ENCODE measurements at regions not wholly inside any gene's neighbourhood (a gene's known extent, or its start where the extent isn't known, plus 50 kb on each side); places are given as distances from the start of the nearest gene placed in this dataset.

DNA sequence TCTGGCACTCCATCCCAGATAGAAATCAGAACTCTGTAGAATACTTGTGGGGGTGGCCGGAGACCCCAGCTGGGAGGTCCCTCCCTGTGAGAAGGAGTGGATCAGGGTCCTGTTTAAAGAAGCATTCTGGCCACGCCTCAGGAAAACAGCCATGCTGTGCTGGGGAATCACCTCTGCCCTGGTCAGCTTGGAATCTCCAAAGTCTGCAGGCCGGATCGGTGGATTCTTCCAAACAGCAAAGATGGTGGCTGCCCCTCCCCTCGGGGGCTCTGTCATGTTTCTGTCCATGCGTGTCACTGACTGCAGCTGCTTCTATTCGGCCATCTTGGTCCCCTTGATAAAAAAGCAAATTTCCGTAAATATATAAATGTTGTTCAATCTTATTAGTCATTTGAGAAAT lies 365.9 kb downstream of the JRKL start:
- TF ChIP-seq, protein P1, sequence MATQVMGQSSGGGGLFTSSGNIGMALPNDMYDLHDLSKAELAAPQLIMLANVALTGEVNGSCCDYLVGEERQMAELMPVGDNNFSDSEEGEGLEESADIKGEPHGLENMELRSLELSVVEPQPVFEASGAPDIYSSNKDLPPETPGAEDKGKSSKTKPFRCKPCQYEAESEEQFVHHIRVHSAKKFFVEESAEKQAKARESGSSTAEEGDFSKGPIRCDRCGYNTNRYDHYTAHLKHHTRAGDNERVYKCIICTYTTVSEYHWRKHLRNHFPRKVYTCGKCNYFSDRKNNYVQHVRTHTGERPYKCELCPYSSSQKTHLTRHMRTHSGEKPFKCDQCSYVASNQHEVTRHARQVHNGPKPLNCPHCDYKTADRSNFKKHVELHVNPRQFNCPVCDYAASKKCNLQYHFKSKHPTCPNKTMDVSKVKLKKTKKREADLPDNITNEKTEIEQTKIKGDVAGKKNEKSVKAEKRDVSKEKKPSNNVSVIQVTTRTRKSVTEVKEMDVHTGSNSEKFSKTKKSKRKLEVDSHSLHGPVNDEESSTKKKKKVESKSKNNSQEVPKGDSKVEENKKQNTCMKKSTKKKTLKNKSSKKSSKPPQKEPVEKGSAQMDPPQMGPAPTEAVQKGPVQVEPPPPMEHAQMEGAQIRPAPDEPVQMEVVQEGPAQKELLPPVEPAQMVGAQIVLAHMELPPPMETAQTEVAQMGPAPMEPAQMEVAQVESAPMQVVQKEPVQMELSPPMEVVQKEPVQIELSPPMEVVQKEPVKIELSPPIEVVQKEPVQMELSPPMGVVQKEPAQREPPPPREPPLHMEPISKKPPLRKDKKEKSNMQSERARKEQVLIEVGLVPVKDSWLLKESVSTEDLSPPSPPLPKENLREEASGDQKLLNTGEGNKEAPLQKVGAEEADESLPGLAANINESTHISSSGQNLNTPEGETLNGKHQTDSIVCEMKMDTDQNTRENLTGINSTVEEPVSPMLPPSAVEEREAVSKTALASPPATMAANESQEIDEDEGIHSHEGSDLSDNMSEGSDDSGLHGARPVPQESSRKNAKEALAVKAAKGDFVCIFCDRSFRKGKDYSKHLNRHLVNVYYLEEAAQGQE (IDR thresholded peaks at IDR 0.05; ENCODE audit: unreplicated experiment): no peak
- TF ChIP-seq POLR2AphosphoS5 (IDR thresholded peaks at IDR 0.05; ENCODE audit: low read depth) (no peak), JUNB (IDR thresholded peaks at IDR 0.05; ENCODE audit: unreplicated experiment) (no peak), EZH2phosphoT487 (IDR thresholded peaks at IDR 0.05; ENCODE audit: unreplicated experiment) (no peak), EZH2 (IDR thresholded peaks at IDR 0.05; ENCODE audit: low read depth, unreplicated experiment) (no peak), NANOG (IDR thresholded peaks at IDR 0.05; ENCODE audit: borderline replicate concordance) (no peak), CREB1 (CRISPR knock-in tag; IDR thresholded peaks at IDR 0.05; ENCODE audit: low read depth) (no peak)
- TF ChIP-seq, protein P2, sequence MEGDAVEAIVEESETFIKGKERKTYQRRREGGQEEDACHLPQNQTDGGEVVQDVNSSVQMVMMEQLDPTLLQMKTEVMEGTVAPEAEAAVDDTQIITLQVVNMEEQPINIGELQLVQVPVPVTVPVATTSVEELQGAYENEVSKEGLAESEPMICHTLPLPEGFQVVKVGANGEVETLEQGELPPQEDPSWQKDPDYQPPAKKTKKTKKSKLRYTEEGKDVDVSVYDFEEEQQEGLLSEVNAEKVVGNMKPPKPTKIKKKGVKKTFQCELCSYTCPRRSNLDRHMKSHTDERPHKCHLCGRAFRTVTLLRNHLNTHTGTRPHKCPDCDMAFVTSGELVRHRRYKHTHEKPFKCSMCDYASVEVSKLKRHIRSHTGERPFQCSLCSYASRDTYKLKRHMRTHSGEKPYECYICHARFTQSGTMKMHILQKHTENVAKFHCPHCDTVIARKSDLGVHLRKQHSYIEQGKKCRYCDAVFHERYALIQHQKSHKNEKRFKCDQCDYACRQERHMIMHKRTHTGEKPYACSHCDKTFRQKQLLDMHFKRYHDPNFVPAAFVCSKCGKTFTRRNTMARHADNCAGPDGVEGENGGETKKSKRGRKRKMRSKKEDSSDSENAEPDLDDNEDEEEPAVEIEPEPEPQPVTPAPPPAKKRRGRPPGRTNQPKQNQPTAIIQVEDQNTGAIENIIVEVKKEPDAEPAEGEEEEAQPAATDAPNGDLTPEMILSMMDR (conservative IDR thresholded peaks at IDR 0.05; ENCODE audit: low read depth in 2 of 2): no peak

All from GM23338 (cell line).